GM18505 (cell line): ENCODE measurements at regions not wholly inside any gene's neighbourhood (a gene's known extent, or its start where the extent isn't known, plus 50 kb on each side); places are given as distances from the start of the nearest gene placed in this dataset.

Experiments
- ATAC-seq: cut with Tn5 transposase; IDR thresholded peaks from one replicate; pipeline ENCODE4 v1.9.1; 2021; ENCODE audit not compliant: unreplicated experiment
- POLR2A ChIP-seq: IDR thresholded peaks from 4 replicates; pipeline ENCODE4 v1.6.1; 2011; ENCODE audit warnings: borderline replicate concordance; ENCODE audit not compliant: insufficient read depth, insufficient read length; ENCODE audit errors: extremely low read depth

DNA sequence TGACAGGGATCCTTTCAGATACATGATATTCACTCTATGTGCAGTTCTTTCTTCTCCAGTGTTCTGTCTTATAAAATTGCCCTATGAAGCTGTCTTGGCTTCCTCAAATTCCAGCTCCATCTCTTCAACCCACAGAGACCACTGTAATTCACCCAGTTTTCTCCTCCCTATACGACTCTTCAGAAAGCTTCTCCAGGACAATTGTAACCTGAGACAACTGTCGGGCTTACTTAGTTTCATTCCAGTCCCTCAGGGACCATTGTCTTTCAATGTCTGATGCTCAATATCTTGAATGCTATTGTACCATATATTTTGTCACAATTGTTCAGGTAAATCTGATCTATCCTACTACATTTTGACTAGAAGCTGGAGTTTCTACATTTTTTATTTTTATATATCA, 345.3 kb downstream of the RPL10L start:
- no peak for ATAC-seq
- TF ChIP-seq POLR2A: no peak

DNA sequence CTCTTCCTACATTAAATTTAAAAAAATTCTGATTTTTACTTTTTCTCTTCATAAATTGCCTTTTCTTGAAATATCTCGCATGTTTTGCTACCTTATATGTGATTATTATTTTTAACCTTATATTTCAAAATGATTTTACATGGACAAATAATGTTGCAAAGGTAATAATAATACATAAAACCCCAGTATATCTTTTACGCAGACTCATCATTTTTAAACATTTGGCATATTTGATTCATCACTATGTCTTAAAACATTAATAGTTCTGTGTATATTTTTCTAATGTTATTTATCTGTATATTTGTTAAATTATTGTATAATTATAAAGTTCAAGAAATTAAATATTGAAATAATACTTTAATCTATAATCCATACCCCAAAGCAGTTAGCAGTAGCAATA, 350.8 kb downstream of the RPL10L start:
- ATAC-seq: no peak

GRCh38 chr14:46290706-46291105, 360.9 kb downstream of the RPL10L start:
- no peak for ATAC-seq
- TF ChIP-seq POLR2A: no peak

More for the DNA sequence above, 350.8 kb downstream of the RPL10L start:
- TF ChIP-seq POLR2A: no peak

DNA sequence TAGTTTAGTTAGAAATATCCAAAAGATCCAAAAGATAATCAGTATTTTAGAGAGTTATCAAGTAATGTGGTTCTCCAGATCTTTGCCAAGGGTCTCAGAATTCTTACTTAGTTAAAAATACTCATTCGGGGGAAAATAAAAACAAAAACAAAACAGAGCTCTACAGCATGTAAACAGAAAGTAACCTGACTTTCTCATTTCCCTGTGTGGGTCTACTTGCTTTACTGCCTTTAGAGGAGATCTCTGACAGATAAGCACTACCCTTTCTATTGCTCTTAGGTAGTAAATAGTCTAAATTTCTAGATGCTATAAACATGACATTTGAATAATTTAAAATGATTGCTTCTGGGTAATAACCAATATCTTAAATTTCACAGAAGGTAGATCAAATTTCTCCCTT, 371.8 kb downstream of the RPL10L start:
- TF ChIP-seq POLR2A: no peak
- ATAC-seq: no peak

- TF ChIP-seq POLR2A: no peak
- ATAC-seq: no peak
Observed at GRCh38 chr14:46279327-46279726, 372.3 kb downstream of the RPL10L start.

DNA sequence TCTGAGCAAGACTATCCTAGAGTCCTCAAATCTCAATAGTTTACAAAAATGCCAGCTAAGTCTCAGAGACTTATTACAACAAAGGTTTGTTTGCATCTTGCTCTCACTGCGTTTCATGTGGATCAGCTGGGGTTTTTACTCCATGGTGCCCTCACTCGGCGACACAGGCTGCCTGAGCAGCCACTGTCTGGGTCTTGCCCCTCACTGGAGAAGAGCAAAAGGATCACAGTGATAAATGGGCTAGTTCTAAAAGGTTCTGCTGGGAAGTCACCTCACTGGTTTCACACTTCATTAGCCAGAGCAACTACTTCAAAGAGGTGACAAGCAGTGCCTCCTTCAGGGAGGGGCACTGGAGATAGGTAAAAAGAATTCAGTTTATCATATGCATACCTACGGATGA, 392.0 kb downstream of the RPL10L start:
- TF ChIP-seq POLR2A: no peak
- ATAC-seq: no peak

- ATAC-seq: no peak
- TF ChIP-seq POLR2A: no peak
Observed at GRCh38 chr14:46256381-46256780, 395.2 kb downstream of the RPL10L start.

DNA sequence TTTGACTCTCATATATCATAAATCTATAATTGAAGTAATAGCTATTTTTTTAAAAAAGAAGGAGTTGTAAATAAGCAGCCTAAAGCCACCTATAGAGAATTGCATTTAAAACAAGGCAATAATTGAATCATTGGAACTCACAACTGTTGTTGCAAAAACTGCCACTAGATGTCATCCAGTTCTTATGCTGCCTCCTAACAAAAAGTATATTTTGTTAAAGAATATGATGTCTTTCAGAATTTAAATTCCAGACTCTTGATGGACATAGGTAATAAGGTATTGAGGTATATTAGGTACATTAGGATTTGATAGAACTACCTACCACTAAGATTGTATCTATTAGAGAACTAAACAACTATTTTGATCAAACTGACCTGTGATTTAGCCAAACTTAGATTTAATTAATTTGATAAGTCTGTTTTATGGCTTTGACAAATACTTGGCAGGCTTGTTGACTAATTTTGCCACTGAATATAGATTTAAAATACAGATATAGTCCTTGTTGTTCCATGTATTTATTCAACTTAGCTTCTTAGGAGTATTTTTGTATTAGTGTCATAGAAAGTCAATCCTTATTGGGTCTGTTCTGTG, 401.4 kb downstream of the RPL10L start:
- no peak for ATAC-seq

DNA sequence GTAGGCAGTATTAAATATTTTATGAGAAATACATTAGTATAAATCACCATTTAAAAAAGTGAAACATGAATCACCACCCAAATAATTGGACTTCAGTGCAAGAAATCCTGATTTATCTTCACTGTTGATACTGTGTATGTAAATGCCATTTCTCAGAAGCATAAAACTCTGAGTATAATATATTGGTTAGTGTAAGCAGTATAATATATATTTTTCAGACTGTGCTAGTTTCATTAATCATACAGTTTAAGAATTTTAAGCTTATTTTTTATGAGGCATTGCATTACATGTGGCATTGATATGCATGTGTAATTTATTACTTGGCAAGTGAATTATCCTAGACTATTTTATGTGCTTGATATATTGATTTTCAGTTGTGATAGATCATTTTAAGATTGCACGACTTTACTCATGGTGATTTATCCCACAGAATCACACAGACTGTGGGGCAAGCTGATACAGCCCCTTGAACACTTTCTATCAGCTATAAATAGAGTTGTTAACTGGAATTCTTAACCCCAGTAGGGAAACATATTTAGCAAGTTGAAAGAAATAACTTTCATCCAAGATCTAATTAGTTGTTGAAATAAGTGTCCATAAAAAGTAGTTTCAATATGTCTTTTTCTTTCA, 403.5 kb downstream of the RPL10L start:
- ATAC-seq: no peak
- TF ChIP-seq POLR2A: no peak

More for the DNA sequence above, 401.4 kb downstream of the RPL10L start:
- TF ChIP-seq POLR2A: no peak

DNA sequence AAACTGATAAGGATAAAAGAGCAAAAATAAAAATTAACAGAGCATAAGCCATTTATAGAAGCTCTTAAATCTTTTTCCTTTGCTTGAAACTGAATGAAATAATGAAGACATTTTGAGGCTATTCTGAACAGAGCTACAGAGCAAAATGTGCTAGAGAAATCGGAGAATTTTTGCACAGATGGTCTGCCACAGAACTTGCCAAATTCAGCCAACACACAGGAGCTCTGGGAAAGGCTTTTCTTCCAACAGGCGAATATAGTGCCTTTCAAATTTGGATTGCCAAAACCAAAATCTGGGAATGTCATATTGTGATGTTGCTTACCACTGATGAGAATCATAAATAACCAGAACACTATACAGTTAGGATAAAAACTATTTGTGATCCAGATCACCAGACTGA, 406.3 kb downstream of the RPL10L start:
- no peak for ATAC-seq

DNA sequence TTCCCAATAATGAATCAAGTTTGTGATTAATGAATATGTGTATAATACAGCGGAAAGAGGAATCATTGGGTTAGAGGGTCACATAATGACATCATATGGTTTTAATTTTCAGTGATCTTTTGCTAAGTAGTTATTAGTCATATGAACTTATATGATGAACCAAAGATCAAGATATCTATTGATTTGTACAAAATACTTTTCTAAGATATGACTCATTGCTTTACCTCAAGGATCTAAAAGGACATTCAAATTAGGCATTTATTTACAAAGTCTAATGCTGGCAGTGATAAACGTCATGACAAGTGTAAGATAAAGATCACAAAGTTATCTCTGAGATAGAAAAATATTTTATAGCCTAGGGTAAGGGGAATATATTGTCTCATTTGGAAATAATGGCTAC, 417.8 kb downstream of the RPL10L start:
- no peak for ATAC-seq
- TF ChIP-seq POLR2A: no peak

More for the DNA sequence above, 406.3 kb downstream of the RPL10L start:
- TF ChIP-seq POLR2A: no peak

- no peak for TF ChIP-seq POLR2A
- no peak for ATAC-seq
Observed at GRCh38 chr14:46230540-46230939, 421.0 kb downstream of the RPL10L start.

DNA sequence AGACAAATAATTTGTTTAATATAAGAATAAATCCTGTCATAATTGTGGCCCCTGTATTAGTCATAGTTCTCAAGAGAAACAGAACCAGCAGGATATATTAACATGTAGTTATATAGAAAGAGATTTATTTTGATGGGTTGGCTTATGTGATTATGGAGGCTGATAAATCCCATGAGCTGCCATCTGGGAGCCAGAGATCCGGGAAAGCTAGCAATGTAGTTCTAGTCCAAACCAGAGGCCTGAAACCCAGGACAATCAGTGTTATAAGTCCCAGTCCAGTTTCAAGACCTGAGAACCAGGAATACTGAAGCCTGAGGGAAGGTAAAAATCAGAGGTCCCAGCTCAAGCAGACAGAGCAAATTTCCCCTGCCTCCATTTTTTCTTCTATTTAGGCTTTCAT, 435.8 kb downstream of the RPL10L start:
- no peak for ATAC-seq
- TF ChIP-seq POLR2A: no peak

GRCh38 chr14:46198676-46199075, 452.9 kb downstream of the RPL10L start:
- no peak for ATAC-seq
- TF ChIP-seq POLR2A: no peak
